ENCODE measurements at regions not wholly inside any gene's neighbourhood (a gene's known extent, or its start where the extent isn't known, plus 50 kb on each side); places are given as distances from the start of the nearest gene placed in this dataset.

GRCh38 chr3:157956176-157956575, 150.0 kb downstream of the SHOX2 start:
- TF ChIP-seq CTCF (IDR thresholded peaks at IDR 0.05; ENCODE audit: low read length) (no peak), EZH2 (IDR thresholded peaks at IDR 0.05; ENCODE audit: borderline replicate concordance, low read length) (no peak)
